Fibroblast of lung (primary cell): ENCODE measurements at regions not wholly inside any gene's neighbourhood (a gene's known extent, or its start where the extent isn't known, plus 50 kb on each side); places are given as distances from the start of the nearest gene placed in this dataset.

ENCODE experiments used
- EZH2 ChIP-seq: IDR thresholded peaks from 2 replicates; pipeline ENCODE4 v1.5.1; 2012; ENCODE audit warnings: low read length, control low read depth, mild to moderate bottlenecking; ENCODE audit errors: missing control alignments
- TF ChIP-seq, protein P1 (sequence below), 2 donors: IDR thresholded peaks in 1 of 2; conservative IDR thresholded peaks in 1 of 2; 1 replicate in 1 of 2; 2 replicates in 1 of 2; pipeline ENCODE4 v1.5.1; 2011 to 2012; ENCODE audit warnings: low read length in 2 of 2, control low read depth in 1 of 2, inconsistent platforms in 1 of 2, low read depth in 1 of 2, mild to moderate bottlenecking in 1 of 2

DNA sequence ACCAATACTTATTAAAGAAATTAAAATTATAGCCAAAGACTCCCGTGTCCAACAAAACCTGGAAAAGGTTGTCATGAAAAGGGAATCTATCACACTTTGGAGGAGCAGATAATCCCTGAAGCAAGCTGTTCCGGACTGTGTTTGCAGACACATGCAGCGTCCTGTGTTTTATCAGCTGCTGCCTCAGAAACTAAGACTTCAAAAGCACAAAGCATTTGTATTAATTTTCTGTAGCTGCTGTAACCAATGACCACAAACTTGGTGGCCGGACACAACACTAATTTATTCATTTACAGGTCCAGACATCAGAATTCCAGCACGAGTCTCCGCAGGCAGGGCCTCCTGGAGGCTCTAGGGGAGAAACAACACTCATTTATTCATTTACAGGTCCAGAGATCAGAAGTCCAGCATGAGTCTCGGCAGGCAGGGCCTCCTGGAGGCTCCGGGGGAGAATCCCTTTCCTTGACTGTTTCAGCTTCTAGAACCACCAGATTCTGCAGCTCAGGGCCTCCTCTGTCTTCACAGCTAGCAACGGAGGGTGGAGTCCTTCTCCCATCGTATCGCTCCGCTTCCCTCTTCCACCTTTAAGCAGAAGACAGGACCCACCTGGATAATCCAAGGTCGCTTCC lies 465.3 kb downstream of the BRD1 start:
- TF ChIP-seq, protein P1, sequence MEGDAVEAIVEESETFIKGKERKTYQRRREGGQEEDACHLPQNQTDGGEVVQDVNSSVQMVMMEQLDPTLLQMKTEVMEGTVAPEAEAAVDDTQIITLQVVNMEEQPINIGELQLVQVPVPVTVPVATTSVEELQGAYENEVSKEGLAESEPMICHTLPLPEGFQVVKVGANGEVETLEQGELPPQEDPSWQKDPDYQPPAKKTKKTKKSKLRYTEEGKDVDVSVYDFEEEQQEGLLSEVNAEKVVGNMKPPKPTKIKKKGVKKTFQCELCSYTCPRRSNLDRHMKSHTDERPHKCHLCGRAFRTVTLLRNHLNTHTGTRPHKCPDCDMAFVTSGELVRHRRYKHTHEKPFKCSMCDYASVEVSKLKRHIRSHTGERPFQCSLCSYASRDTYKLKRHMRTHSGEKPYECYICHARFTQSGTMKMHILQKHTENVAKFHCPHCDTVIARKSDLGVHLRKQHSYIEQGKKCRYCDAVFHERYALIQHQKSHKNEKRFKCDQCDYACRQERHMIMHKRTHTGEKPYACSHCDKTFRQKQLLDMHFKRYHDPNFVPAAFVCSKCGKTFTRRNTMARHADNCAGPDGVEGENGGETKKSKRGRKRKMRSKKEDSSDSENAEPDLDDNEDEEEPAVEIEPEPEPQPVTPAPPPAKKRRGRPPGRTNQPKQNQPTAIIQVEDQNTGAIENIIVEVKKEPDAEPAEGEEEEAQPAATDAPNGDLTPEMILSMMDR (conservative IDR thresholded peaks at IDR 0.05 in 1 of 2, IDR thresholded peaks at IDR 0.05 in 1 of 2; ENCODE audit: low read depth in 1 of 2, low read length in 2 of 2), result no peak
- no peak for TF ChIP-seq EZH2
